Left lobe of liver (tissue), 2 donors: ENCODE measurements at regions not wholly inside any gene's neighbourhood (a gene's known extent, or its start where the extent isn't known, plus 50 kb on each side); places are given as distances from the start of the nearest gene placed in this dataset.
"Not testable (repeated sequence)": the region's sequence is repeated elsewhere in the genome, so short reads cannot be mapped to it uniquely, and the experiment has no call there.

Experiments used
- ATAC-seq: fragments of 200-7000 bp; cut with Tn5 transposase; one replicate; pipeline ENCODE4 v1.9.1; 2020; ENCODE audit warnings: mild to moderate bottlenecking, moderate library complexity
- DNase-seq: peaks from one replicate; pipeline ENCODE4 v3.0.0-alpha.2; 2020; ENCODE audit warnings: low spot score
- donor health status: DM: no; HTN: no; CAD: no; lungs with moderate emphysema.
- donor health status: DM: no; HTN: yes; CAD: no.

GRCh38 chr15:35286721-35287120 lies 201.6 kb upstream of the NANOGP8 start:
- DNase-seq (no peak), ATAC-seq (no peak)

- DNase-seq (no peak), ATAC-seq (no peak)
Observed at GRCh38 chr15:35282965-35283496, 197.9 kb upstream of the NANOGP8 start.

DNA sequence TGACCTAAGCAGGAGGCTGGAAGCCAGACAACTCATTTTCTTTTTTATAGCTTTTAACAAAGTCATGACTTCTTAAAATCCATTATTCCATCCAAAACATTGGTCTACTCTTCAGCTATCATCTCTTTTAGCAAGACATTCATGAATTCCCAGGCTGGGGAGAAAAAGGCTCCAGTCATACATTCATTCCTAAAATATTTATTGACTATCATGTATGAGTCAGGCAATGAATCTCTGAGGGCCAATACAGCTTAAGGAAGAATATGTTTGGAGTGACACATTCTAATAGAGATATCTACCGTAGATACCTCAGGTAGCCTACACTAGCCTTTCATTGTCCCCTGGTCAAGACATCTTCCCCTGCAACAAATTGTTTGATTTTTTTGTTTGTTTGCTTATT lies 196.4 kb upstream of the NANOGP8 start:
- no peak for DNase-seq
- no peak for ATAC-seq

- DNase-seq (no peak), ATAC-seq (no peak)
Observed at GRCh38 chr15:35279811-35280210, 194.7 kb upstream of the NANOGP8 start.

GRCh38 chr15:35271371-35272043 lies 186.4 kb upstream of the NANOGP8 start:
- DNase-seq (no peak), ATAC-seq (no peak)

DNA sequence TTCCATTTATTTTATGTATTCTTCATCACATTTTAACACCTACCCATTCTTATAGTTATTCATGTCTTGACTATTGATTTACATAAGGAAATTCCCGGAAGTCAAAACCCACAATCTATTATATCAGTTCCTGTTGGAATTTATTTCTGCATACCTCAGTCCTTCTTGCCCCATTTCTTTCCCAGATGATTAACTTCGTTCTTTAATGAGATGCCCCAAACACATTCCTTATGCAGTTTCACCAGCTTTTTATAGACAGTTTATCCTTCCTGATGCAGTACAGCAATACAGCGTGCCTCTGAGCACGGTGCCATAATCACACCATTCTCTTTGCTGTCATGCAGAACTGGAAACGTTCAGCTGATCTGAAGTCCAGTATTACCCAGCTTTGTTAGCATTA lies 175.8 kb upstream of the NANOGP8 start:
- no peak for ATAC-seq
- DNase-seq, result no peak

- ATAC-seq, DNase-seq: not testable (repeated sequence)
Observed at GRCh38 chr15:35260274-35260673, 175.2 kb upstream of the NANOGP8 start.

GRCh38 chr15:35256551-35256950 lies 171.5 kb upstream of the NANOGP8 start:
- DNase-seq (no peak), ATAC-seq (no peak)

DNA sequence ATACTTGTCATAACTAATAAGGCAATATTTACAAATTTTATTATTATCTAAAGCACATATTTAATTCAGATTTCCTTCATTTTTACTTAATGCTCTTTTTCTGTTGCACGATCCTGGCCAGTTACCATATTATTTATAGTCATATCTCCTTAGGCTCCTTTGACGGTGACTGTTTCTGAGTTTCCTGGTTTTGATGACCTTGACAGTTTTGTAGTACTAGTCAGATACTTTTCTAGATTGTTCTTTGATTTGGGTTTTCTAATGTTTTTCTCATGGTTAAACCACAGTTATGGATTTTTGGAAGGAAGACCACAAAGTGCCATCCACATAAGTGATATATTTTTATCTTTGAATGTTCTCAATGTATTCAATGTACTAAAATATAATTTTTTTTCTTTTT lies 171.0 kb upstream of the NANOGP8 start:
- no peak for ATAC-seq
- no peak for DNase-seq

- ATAC-seq, DNase-seq: not testable (repeated sequence)
Observed at GRCh38 chr15:35254908-35255307, 169.8 kb upstream of the NANOGP8 start.

DNA sequence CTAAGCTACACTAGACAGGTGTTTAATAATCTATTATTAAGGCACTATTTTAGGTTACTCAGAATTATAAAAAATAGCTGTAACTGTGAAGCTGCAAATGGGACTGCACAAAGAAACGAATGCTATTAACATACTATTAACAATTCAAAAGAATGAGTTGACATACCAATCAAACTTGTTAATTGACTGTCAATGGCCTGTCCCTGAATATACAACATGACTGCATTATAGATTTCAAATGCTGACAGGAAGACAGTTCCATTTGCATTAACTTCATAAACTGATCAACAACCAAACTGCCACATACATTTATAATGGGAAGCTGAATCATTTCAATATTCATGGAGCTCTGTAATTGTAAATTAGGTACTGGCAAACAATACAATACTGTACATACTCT lies 169.0 kb upstream of the NANOGP8 start:
- DNase-seq (no peak), ATAC-seq (no peak)

DNA sequence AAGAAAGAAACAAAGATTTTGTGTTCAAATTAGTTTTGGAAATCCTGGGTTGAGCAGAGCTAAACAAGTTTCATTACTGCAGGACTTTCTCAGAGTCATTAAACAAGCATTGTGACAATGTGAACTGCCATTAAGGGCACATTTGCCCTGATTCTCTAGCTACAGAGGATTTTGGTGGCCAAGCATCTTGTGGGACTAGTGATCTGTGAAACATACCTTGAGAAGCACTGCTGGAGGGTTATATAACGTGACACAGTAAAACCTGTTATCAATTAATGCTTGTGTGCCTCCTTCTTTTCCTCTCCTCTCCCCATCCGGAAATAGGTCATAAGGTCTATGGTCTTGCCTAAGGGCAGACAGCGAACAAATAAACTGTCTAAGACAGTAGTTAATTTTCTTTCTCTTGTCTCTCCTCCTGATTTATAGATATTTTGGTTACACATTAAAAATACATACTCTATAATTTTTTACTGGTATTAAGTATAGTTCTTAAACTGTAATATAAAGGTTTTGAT lies 167.3 kb upstream of the NANOGP8 start:
- DNase-seq (no peak), ATAC-seq (no peak)

DNA sequence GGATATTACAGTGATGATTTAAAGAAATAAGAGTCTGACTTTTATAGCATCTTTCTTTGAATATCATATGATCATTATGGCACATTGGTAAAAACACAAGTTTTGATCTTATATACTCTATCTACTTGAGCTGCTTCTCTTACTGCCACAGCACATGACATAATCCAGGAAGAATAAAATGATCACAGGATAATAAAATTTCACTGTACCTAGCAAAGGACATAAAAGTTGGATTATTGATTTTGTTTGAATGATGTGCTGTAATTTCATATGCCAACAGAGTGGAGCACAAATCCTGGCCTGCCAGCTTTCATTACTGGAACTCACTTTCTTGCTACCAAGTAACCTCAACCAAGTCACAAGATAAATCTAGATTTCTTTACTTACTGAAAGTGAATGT lies 162.1 kb upstream of the NANOGP8 start:
- DNase-seq, result no peak
- ATAC-seq, result no peak

- no peak for DNase-seq
- ATAC-seq, result no peak
Observed at GRCh38 chr15:35246451-35246850, 161.4 kb upstream of the NANOGP8 start.

GRCh38 chr15:35245681-35246080 lies 160.6 kb upstream of the NANOGP8 start:
- ATAC-seq, DNase-seq: not testable (repeated sequence)

GRCh38 chr15:35244227-35244626 lies 159.1 kb upstream of the NANOGP8 start:
- no peak for ATAC-seq

DNA sequence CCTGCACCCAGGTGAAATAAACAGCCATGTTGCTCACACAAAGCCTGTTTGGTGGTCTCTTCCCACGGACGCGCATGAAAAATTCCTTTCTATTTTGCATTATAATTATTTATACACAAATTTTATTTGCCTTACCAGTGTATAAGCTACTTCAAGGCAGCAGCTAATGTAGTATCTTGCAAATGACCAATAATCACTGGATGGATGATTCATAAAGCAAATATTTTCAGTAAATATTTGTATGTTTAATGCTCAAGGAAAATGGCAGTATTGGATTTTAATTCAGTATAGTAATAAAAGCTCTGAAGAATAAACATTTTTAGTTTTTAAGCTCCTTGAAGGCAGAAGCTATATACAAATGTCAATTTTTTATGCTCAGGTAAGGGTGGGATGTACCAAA lies 158.7 kb upstream of the NANOGP8 start:
- no peak for DNase-seq
- ATAC-seq, result no peak

More at GRCh38 chr15:35244227-35244626, 159.1 kb upstream of the NANOGP8 start:
- no peak for DNase-seq

- not testable (repeated sequence) for ATAC-seq, DNase-seq
Observed at GRCh38 chr15:35239693-35240092, 154.6 kb upstream of the NANOGP8 start.

- DNase-seq, ATAC-seq: not testable (repeated sequence)
Observed at GRCh38 chr15:35238448-35238847, 153.4 kb upstream of the NANOGP8 start.

DNA sequence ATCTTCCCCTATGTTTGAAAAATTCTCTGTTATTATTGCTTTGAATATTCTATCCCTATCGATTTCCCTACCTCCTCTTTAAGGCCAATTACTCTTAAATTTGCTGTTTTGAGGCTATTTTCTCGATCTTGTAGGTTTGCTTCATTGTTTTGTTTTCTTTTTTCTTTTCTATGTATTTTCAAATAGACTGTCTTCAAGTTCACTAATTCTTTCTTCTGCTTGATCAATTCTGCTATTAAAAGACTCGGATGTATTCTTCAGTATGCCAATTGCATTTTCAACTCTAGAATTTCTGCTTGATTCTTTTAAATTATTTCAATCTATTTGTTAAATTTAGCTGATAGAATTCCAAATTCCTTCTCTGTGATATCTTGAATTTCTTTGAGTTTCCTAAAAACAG lies 144.0 kb upstream of the NANOGP8 start:
- DNase-seq, result no peak
- no peak for ATAC-seq

DNA sequence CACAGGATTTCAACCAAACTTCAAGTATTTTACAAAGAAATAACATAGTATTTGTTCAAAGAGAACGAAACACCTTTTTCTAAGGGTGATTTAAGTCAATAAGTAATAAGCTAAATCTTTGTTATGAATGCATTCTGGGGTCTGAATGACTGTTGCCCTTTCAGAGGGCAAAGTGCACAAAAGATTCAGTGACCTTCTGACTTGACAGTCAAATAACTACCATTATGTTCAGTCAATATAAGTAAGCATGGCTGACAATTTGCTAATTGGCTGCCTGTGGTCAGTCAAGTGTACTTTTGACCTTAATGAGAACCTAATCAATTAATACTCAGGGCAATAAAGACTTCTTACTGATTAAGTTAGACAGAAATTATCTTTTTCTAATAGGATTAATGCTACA lies 133.1 kb upstream of the NANOGP8 start:
- DNase-seq, result no peak
- ATAC-seq, result no peak

GRCh38 chr15:35215093-35215492 lies 130.0 kb upstream of the NANOGP8 start:
- no peak for DNase-seq
- ATAC-seq, result no peak
